ENCODE measurements at regions not wholly inside any gene's neighbourhood (a gene's known extent, or its start where the extent isn't known, plus 50 kb on each side); places are given as distances from the start of the nearest gene placed in this dataset.
"Not testable (repeated sequence)": the region's sequence is repeated elsewhere in the genome, so short reads cannot be mapped to it uniquely, and the experiment has no call there.

DNA sequence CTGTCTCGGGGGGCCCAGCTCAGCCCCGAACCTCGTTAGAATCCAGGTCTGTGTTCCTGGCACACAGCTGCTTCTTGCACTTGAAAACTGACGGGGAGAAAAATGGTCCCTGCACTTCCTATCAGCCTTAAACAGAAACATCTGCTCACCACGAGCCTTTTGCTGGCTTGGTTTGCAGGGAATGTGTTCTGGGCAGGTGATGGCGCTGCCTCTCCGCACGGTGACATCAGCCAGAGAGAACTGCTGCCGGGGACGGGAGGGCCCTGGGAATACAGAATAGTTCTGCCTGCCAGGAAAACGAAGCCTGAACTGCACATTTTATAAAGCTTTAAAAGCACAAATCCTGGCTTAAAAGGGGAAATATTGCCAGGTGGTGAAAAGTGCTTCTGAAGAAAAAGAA, 622.5 kb downstream of the TYW1 start:
- peak; percentile 62 for DNase-seq (ENCODE audit: low read depth)

DNA sequence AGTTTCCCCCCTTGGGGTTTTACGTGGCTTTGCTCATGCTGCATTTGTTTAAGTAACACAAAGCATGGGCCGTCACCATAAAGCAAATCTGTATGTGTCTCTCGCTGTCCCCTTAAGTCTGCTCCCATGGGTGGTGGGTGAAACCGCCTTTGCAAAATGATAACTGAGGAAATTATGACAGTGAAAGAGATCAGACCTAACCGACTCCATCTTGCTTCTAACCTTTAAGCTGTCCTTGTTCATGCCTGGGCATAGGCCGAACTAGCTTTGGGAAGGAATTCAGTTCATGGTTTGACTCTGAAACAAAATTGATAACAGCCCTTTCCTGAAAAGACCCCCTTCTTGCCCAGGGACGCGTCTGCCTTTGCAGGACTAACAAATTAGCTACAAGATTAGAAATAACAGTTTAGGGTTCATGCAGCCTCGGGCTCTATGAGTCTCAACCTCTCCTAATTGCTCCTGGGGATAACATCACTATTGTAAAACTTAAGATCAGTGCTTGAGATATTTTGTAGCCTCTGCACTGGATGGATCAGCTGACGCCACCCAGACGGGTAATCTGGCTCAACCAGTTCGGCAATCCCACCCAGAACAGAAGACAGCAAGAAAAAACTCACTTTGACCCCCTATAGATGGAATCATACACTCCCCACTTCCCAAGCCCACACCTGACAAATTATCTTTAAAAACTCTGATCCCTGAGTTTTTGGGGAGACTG, 623.7 kb downstream of the TYW1 start:
- DNase-seq (ENCODE audit: low read depth), result no peak

DNA sequence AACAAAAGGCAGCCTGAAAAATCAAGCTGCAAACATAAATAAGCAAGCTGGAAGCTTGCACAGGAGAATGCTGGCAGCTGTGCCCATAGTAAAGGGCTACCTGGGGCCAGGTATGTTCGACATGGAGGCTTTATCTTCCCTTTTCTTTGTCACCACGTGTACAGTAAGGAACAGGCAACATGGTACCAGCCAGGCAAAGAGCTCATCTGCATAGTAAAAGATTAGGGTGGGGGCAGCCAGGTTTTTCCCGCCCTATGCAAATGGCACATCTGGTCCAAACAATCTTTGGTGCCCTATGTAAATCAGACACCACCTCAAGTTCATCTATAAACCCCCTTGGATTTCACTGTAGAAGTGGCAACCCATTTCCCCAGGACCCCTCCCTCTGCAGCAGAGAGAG, 625.1 kb downstream of the TYW1 start:
- DNase-seq (ENCODE audit: low read depth), result no peak

DNA sequence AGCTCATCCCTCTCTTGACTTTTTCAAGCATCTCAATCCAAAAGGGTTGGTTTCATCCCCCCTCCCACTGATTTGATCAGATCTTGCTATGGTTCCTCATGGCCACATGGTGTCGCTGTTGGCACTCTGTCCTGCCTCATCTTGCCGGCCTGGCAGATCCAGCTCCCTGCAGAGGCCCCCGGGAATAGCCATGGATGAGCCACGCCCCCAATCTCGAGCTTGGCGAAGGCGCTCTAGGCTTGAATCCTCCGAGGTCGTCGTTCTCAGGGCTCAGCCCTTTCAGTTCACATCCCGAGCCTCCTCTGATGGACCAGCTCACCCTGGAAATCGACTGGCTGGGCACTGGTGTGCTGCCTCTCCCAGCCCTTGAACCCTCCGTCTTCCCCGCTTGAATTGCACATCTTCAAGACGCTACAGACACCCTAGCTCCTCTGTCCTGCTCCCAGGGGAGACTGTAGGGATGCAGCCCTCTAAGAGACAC, 628.7 kb downstream of the TYW1 start:
- DNase-seq (ENCODE audit: low read depth), result peak; percentile 50

DNA sequence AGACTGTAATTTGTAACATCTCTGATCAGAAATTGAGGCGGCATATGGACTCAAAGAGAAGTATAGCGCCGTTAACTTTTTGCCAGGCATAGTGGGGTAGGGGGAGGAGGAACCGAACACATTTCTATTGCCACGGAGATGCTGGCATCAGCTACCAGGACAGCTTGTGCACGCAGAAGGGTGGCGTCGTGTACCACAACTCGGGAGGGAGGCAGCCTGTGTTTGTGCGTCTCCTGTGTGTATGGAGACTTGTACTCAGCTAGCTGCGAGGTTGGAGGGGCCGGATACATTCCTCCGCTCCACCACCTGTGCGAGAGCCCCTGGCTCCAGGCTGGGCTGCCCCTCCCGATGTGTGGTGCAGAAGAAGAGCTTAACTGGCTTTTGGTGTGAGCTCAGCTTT, 634.8 kb downstream of the TYW1 start:
- DNase-seq (ENCODE audit: low read depth), result no peak

DNA sequence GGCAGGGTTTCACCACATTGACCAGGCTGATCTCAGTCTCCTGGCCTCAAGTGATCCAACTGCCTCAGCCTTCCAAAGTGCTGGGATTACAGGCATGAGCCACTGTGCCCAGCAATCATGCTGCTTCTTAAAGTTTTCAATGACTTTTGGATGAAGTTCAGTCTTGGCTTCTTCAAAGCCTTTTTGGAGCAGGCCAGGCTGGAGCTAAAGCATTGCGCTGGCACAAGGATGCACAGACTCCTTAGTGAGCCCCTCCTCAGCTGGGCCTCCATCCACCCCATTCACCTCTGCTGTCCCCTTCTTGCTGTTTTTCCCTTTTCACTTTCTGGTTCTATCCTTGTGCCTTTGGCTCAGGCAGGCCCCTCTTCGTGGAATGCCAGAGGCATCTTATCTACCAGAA, 638.6 kb downstream of the TYW1 start:
- no peak for DNase-seq (ENCODE audit: low read depth)

DNA sequence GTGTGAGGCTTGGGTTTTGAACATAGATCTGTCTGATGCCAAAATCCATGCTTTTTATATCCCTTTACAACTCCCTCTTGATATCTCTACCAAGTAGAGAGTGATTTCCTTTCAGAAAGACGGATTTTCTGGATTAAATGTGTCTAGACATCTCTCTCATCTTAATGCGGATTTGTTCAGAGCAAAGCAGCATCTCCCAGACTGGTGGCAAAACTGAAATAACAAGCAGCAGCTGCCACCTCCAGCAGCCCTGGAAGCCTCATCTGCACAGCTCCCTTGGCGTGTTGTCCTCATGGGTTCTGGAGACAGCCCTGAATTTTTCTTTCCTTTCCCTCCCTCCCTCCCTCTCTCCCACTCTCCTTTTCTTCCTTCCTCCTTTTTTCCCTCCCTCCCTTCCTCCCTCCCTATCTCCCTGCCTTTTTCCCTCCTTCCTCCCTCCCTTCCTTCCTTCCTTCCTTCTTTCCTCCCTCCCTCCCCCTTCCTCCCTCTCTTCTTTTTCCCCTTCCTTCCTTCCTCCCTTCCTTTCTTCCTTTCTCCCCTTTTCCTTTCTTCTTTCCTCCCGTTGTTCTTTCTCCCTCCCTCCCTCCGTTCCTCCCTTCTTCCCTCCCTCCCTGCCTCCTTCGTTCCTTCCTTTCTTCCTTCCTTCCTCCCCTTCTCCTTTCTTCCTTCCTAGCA, 639.9 kb downstream of the TYW1 start:
- no peak for DNase-seq (ENCODE audit: low read depth)

DNA sequence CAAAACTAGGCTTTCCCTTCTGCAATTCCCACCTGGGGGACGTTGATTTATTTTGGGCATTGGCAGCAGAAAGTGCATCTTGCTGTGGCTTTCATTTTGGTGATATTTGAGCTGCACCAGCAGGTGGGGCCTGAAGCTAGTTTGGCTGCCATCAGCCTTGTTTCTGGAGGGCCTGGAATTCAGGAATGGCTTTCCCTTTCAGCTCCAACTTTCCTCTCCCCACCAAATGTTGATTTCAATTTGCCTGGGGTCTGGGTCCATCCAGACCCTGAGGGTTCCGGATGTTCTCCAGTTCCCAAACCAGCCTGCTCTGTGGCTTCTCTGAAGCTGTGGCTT, 640.4 kb downstream of the TYW1 start:
- DNase-seq (ENCODE audit: low read depth), result no peak

DNA sequence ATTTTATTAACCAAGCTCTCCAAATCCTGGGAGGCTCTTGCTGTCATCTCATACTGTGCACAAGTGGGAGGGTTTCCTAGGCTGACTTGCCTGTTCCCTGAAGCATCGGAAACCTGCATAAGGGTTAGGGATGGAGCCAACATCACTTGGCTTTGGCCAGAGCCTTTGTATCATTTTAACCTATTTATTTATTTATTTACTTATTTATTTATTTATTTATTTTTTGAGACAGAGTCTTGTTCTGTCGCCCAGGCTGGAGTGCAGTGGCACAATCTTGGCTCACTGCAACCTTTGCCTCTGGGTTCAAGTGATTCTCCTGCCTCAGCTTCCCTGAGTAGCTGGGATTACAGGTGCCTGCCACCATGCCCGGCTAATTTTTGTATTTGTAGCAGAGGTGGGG, 645.9 kb downstream of the TYW1 start:
- DNase-seq (ENCODE audit: low read depth), result not testable (repeated sequence)

DNA sequence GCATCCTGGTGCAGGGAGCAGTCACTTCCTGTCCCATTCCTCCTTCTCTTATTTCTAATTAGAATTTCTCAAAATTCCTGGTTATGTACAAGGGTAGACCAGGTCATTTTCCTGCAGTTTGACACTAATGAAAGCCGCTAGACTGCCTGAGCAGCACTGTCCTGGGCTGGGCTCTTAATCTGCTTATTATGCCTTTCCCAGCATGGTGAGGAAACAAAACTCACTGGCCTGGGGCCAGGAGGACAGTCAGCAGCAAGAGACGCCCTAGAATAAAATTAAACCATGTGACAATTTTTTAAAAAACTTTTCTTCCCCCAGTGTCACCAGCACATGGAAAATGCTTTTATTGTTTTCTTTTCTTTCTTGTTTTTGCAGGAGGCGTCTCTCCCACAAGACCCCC, 647.5 kb downstream of the TYW1 start:
- no peak for DNase-seq (ENCODE audit: low read depth)

DNA sequence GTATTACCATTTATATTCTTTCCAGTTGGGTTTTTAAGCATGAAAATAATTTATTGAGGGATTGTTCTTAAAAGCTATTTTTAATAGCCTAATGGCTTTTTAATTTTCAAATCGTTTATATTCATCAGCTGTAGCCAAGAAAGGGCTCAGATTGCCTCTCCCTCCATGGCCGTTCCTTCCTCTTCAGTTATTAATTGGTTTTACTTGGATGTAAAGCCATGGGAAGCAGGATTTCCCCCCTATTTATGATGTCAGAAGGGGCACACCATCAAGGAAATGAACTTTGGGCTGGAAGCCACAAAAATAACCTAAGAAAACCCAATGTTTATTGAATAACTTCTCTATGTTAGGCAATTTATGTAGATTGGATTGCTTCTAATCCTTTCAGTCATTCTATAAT, 656.3 kb downstream of the TYW1 start:
- no peak for DNase-seq (ENCODE audit: low read depth)

DNA sequence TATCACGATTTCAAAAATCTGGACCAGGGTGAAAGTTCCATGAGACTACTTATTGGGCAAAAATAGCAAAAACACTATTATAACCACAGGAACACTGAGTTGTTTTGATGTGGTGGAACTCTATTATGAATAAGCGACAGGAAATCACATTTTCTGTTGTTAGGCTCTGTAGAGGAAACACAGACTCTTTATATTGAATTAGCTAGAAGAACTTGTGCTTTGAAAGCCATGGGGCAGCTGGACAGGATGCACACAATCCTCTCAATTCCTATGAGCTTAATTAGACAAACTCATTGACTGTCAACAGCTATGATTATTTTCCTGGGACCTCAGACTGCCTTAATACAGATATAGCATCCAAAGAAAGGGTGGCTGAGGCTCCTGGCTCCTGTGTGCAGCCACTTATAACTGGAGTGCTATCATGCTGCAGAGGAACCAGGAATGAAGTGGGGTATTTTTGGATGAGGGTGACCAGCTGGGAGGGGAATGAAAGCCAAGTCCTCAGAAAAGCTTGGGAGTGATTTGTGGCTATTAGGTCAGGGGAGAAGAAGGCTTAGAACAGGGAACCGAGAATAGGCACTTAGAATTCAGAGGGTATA, 657.3 kb downstream of the TYW1 start:
- no peak for DNase-seq (ENCODE audit: low read depth)

DNA sequence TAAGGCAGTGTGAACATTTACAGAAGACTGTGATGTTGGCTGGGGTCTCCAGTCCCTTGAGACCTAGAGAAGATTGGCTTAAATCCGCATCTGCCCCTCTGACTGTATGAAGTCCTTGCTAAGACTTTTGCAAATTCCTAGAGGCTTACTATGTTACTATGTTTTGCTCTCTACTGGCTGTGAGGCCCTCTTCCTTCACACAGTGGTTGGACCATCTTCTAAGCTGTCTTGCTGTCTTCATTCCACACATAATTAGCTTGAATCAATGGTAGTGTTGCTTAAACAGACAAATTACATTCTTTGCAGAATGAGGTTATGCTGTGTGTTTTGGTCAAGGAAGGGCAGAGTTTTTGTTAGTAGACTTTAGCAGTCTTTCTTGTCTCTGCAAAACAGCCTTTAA, 658.0 kb downstream of the TYW1 start:
- DNase-seq (ENCODE audit: low read depth), result no peak

DNA sequence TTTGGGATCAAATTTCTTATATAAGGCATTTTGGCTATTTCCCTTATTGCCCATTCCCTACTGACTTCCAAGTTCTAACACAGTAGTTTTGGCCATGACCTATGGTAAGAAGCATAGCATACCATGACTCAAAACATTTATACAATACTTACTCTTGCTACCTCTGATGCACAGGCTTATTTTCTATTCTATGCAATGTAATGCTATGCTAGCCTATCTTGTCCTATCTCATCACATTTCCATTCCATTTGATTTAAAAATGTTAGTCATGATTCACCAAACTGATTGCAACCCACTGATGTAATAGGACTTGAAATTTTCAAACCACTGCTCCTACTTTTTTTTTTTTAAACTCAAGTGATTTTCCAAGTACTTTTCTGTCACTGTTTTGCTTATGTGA, 658.5 kb downstream of the TYW1 start:
- no peak for DNase-seq (ENCODE audit: low read depth)

DNA sequence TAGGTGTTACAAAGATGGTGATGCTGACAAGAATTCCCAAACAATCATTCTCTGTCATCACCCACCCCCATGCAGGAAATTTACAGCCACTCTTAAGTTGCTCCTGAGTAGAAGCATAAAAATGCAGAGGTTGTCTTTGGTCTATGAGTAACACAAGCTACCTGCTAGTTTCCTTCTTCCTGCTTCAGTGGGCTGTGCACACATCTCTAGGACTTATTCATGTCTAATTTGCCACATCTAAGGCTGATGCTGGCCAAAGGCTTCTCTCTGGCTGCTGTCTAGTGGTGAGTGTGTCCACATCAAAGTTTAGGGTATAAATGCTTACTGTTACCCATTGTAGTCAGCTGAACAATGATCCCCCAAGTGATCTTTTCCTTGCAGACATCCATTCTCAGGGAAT, 662.5 kb downstream of the TYW1 start:
- no peak for DNase-seq (ENCODE audit: low read depth)

DNA sequence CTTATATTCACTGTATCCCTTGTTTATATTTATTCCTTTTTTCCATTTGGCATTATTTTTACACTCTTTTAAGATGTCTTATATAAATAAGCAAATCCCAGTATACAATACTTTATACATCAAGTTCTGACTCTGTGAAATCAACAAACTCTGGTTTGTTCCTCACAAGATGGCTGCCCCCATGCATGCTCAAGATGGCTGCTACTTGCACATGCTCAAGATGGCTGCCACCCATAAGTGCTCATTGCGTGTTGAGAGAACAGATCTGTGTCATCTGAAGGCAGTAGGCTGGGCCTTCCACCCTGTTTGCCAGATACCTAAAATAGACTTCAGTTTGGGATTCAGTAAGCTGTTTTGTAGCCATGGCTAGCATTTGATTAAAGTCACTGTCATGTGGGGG, 666.2 kb downstream of the TYW1 start:
- no peak for DNase-seq (ENCODE audit: low read depth)

DNA sequence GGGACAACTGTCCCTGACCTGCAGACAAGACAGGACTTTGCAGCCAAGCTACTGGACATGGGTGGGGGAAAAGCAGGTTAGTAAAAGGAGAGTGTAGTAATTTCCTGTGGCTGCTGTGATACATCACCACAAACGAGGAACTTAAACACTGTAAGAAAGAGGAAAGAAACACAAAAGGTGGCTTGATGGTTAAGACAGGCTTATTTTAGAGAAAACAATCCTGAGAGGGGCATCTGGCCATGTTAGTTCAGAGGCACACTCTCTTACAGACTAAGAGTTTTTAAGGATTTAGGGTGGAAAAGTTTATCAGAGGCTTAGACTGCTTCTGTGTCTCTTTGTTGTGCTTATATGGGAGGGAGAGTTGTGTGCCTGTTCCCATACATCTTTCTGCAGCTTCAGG, 667.0 kb downstream of the TYW1 start:
- DNase-seq (ENCODE audit: low read depth), result no peak

DNA sequence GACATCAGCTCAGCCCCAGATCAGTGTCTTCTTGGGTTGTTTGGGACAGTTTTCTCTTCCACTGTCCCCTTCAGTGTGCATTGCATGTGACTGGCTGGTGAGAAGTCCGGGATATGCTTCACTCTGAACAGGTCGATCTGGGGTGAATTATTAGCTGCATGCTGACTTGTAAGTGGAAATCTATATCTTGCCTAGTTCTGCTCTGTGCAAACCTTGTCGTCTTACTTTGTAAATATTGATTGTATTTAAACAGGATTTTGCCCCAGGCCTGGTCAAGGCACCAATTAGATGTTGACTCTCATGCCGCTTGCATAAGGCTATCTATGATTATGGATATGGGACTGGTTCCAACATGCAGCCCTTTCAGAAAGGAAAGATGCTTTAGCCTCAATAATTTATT, 669.7 kb downstream of the TYW1 start:
- DNase-seq (ENCODE audit: low read depth), result not testable (repeated sequence)

DNA sequence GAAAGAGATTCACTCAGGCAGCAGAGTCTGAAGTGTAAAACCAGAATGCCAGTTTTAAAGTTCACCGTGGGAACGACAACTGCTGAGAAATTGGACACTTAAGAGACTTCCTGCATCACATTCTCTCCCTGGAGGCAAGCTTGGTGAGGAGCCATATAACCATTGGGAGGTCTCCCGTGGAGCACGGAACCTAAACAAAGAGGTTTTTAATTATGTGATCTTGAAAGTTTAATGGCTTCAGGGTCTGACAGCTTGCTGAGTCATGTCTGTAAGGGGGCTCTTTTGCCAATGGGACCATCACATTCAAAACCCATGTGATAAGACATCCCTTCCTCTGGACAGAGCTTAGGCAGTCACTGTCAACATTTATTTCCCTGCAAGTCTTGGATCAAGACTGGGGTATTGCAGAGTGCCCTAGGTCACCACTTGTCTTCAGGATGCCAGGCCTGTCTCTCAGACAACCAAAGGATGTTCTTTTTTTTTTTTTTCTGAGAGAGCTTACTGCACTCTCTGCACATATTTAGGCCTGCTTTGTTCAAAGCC, 674.4 kb downstream of the TYW1 start:
- no peak for DNase-seq (ENCODE audit: low read depth)

DNA sequence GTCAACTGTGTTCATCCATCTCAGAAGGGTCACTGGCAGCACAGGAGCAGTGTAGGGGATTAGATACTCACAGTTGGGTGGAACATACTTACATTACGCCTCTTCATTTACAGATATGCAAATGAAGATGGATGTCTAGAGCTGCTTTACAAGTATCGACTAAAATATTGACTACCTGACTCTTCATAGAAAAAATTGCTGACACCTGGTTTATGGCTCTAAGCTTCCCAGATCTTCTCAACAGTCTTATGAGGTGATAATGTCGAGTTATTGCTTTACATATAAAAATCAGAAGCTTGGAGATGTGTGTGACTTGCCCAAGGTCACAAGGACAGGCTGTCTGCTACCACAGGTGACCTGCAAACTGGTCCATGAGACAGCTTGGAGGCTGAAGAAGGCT, 677.2 kb downstream of the TYW1 start:
- no peak for DNase-seq (ENCODE audit: low read depth)

DNA sequence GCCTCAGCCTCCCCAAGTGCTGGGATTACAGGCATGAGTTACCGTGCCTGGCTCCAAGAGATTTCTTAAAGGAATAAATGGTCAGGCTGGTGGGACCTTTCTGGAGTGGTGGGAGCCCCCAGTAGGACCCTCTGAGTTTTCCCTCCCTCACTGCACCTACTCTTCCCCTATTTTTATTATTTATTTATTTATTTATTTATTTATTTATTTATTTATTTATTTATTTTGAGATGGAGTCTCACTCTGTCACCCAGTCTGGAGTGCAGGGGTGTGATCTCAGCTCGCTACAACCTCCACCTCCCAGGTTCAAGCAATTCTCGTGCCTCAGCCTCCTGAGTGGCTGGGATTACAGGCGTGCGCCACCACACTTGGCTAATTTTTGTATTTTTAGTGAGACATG, 678.2 kb downstream of the TYW1 start:
- DNase-seq (ENCODE audit: low read depth), result not testable (repeated sequence)

DNA sequence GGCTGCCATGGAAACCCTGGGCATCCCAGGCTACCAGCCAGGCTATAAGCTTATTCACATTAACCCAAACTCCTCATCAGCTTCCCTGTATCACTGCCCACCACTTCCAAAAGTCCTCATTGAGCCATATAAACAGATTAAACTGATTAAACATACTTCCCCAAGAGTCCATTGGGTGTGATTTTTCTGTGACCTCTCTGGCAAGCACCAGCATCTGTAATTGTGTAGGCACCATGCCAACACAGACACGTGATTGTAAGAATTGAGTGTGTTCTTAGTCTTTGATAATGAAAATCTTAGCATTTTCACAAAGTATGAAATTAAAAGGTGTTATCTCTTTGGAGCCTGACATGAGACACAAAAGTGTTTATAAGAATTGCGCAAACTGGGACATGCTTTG, 679.3 kb downstream of the TYW1 start:
- no peak for DNase-seq (ENCODE audit: low read depth)

DNA sequence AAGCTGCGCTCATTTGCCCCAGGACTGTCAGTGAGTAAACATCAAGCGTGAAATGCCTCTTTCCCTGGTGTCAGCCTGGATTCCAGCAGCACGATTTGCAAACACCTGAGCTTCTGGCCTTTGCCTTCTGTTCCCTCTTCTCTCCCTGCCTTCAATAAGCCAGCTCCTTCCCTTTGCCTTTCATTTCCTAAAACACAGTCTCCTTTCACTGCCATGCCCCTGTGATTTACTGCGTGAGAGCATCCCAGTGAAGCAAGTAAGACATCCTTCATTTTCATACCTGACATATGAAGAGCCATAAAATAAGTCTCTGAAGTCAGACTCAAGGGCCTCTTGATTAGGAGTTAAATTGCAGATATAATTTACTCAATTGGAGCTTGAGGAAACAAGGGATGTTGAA, 681.8 kb downstream of the TYW1 start:
- DNase-seq (ENCODE audit: low read depth), result no peak

Data from forelimb muscle (tissue), 1 donor.